D721Med (cell line): ENCODE measurements at regions not wholly inside any gene's neighbourhood (a gene's known extent, or its start where the extent isn't known, plus 50 kb on each side); places are given as distances from the start of the nearest gene placed in this dataset.

Experiments
- DNase-seq: peaks from one replicate; pipeline ENCODE4 v3.0.0; 2011; ENCODE audit warnings: low spot score; ENCODE audit not compliant: insufficient read length
- FAIRE-seq: peaks from 2 replicates; lab custom pipeline; 2011; peaks lifted over from hg19 to GRCh38; lab: Jason Lieb, UNC
- TF ChIP-seq, protein P1 (sequence below): IDR thresholded peaks from 2 replicates; pipeline ENCODE4 v1.5.1; 2012; ENCODE audit warnings: mild to moderate bottlenecking, control low read depth; ENCODE audit not compliant: insufficient read depth; ENCODE audit errors: missing control alignments

DNA sequence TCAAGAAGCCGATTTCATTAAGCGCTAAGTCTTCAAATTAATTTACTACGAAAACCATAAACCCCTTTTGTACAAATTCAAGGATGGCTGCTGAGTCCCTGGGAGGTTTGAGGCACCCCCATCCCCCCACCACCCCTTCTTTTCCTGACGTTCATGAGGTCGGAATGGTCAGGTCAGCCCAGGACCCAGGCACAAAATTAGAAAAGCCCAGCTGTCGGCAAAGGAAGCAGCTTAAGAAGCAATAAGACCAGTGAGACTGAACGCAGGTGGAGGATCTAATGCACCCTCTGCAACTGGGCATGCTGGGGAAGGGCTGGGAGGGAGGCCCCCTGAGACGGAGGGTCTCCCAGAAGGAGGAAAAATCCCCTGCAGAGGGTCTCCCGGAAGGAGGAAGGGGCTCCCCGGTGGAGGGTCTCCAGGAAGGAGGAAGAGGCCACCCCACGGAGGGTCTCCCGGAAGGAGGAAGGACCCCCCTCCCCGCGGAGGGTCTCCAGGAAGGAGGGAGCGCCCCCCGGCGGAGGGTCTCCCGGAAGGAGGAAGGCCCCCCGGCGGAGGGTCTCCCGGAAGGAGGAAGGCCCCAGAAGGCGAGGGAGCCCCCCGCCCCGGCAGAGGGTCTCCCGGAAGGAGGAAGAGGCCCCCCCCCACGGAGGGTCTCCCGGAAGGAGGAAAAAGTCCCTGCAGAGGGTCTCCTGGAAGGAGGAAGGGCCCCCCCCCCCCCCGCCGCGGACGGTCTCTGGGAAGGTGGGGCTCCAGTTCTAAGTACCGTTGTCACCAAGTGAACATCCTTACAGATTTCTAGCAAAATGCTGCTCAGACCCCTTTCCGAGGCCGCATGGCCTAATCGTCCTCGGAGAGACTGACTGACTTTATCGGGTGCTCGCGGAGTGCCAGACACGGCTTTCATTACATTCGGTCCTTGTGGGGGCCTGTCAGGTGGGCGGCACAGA, 74.4 kb upstream of the FCN1 start:
- DNase-seq (no peak), FAIRE-seq (no peak)
- TF ChIP-seq, protein P1, sequence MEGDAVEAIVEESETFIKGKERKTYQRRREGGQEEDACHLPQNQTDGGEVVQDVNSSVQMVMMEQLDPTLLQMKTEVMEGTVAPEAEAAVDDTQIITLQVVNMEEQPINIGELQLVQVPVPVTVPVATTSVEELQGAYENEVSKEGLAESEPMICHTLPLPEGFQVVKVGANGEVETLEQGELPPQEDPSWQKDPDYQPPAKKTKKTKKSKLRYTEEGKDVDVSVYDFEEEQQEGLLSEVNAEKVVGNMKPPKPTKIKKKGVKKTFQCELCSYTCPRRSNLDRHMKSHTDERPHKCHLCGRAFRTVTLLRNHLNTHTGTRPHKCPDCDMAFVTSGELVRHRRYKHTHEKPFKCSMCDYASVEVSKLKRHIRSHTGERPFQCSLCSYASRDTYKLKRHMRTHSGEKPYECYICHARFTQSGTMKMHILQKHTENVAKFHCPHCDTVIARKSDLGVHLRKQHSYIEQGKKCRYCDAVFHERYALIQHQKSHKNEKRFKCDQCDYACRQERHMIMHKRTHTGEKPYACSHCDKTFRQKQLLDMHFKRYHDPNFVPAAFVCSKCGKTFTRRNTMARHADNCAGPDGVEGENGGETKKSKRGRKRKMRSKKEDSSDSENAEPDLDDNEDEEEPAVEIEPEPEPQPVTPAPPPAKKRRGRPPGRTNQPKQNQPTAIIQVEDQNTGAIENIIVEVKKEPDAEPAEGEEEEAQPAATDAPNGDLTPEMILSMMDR: no peak

DNA sequence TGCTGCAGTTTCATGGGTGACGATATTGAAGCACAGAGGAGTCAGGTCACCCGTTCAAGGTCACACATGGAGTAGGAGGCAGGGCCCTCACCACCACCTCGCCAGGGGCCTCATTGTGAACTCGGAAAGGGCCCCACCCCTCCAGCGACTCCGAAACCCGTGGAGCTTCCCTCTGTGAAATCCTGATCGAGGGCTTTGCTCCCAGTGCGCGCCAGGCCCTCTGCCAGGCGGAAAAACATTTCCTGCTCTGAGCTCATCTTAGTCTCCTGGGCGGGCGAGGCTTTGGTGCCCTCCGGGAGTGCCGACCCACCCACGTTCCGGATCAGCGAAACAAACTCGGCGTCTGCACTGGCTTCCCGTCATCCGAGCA, 75.0 kb upstream of the FCN1 start:
- TF ChIP-seq, protein P1: no peak
- DNase-seq: no peak
- FAIRE-seq: no peak

GRCh38 chr9:134993416-134993815, 75.7 kb upstream of the FCN1 start:
- FAIRE-seq (no peak), DNase-seq (no peak)
- TF ChIP-seq, protein P1: no peak

DNA sequence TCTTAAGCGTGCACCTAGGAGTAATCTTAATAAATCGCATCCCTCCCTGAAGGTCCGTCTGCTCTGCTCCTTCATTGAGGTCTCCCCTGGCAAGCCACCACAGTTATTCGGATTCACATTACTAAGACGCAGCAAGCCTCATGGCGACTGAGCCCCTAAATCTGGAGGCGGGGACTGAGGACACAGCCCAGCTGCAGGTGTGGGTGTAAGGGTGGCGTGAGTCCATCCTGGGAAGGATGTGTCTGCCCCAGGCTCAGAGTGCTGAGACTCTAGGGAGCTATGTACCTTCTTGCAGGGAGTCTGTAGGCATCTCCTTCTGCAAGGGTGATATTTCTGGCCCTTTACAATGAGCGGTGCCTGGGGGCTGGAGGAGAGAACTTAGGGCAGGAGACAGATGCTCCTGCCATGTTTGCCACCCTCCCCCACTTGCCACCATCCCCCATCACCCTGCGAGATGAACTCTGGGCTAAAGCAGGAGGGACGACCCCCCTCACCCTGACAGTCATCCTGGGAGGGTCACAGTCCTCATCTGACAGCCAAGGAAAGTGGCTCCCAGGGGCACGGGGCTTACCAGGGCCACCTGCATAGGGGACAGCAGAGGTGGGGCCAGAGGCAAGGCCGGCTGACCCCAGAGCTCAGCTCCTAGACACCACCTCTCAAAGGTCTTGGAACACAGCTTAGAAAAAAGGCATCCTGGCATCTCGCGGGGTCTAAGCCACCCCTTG, 76.4 kb upstream of the FCN1 start:
- TF ChIP-seq, protein P1: no peak
- DNase-seq (no peak), FAIRE-seq (no peak)

- no peak for FAIRE-seq
- DNase-seq: no peak
- TF ChIP-seq, protein P1: no peak
Measured at GRCh38 chr9:134994926-134995791, 77.4 kb upstream of the FCN1 start.

- DNase-seq (no peak), FAIRE-seq (no peak)
- TF ChIP-seq, protein P1: no peak
Measured at GRCh38 chr9:134995792-134996120, 78.0 kb upstream of the FCN1 start.
